RPMI7951 (cell line): ENCODE measurements at regions not wholly inside any gene's neighbourhood (a gene's known extent, or its start where the extent isn't known, plus 50 kb on each side); places are given as distances from the start of the nearest gene placed in this dataset.
"Not testable (repeated sequence)": the region's sequence is repeated elsewhere in the genome, so short reads cannot be mapped to it uniquely, and the experiment has no call there.

Source experiments
- DNase-seq: peaks from one replicate; pipeline ENCODE4 v3.0.0-alpha.2; 2012; ENCODE audit warnings: low read depth

- no peak for DNase-seq
These were observed 157.3 kb upstream of the CHAC2 start for GRCh38 chr2:53610260-53610659.

GRCh38 chr2:53609551-53609950, 158.1 kb upstream of the CHAC2 start:
- no peak for DNase-seq

GRCh38 chr2:53608293-53608692, 159.3 kb upstream of the CHAC2 start:
- no peak for DNase-seq

GRCh38 chr2:53600815-53601214, 166.8 kb upstream of the CHAC2 start:
- DNase-seq, result peak; percentile 24

GRCh38 chr2:53586733-53587612, 180.6 kb upstream of the CHAC2 start:
- not testable (repeated sequence) for DNase-seq

- peak; percentile 73 for DNase-seq
These were observed 182.6 kb upstream of the CHAC2 start for GRCh38 chr2:53584986-53585385.

- DNase-seq, result no peak
These were observed 184.0 kb upstream of the CHAC2 start for GRCh38 chr2:53583583-53583982.

GRCh38 chr2:53582556-53582955, 185.0 kb upstream of the CHAC2 start:
- no peak for DNase-seq

GRCh38 chr2:53576166-53576565, 191.4 kb upstream of the CHAC2 start:
- DNase-seq, result no peak

- no peak for DNase-seq
These were observed 191.9 kb upstream of the CHAC2 start for GRCh38 chr2:53575721-53576124.

- no peak for DNase-seq
These were observed 194.9 kb upstream of the CHAC2 start for GRCh38 chr2:53572696-53573095.

- DNase-seq, result no peak
These were observed 197.5 kb upstream of the CHAC2 start for GRCh38 chr2:53569957-53570727.

GRCh38 chr2:53568469-53568868, 199.1 kb upstream of the CHAC2 start:
- DNase-seq, result peak; percentile 15

- DNase-seq, result no peak
These were observed 200.5 kb upstream of the CHAC2 start for GRCh38 chr2:53567073-53567472.

- no peak for DNase-seq
These were observed 205.2 kb upstream of the CHAC2 start for GRCh38 chr2:53562407-53562806.

GRCh38 chr2:53561155-53561554, 206.4 kb upstream of the CHAC2 start:
- no peak for DNase-seq

GRCh38 chr2:53559302-53559966, 208.2 kb upstream of the CHAC2 start:
- DNase-seq, result no peak

- no peak for DNase-seq
These were observed 208.7 kb upstream of the CHAC2 start for GRCh38 chr2:53558867-53559266.

- DNase-seq, result no peak
These were observed 218.1 kb upstream of the CHAC2 start for GRCh38 chr2:53549497-53549896.

GRCh38 chr2:53545604-53546003, 222.0 kb upstream of the CHAC2 start:
- DNase-seq, result no peak

GRCh38 chr2:53544871-53545558, 222.6 kb upstream of the CHAC2 start:
- DNase-seq, result no peak

- DNase-seq, result no peak
These were observed 224.5 kb upstream of the CHAC2 start for GRCh38 chr2:53543083-53543482.
